HG02763 (cell line): ENCODE measurements at regions not wholly inside any gene's neighbourhood (a gene's known extent, or its start where the extent isn't known, plus 50 kb on each side); places are given as distances from the start of the nearest gene placed in this dataset.

ENCODE experiments used
- ATAC-seq: cut with Tn5 transposase; IDR thresholded peaks from one replicate; pipeline ENCODE4 v1.9.1; 2021; ENCODE audit warnings: mild to moderate bottlenecking, moderate library complexity; ENCODE audit not compliant: unreplicated experiment

- no peak for ATAC-seq
Observed at GRCh38 chr12:28601570-28602058, 411.4 kb downstream of the CCDC91 start.

GRCh38 chr12:28602786-28603185 is 412.5 kb downstream of the CCDC91 start:
- ATAC-seq: no peak

- no peak for ATAC-seq
Observed at GRCh38 chr12:28603239-28603638, 413.0 kb downstream of the CCDC91 start.

DNA sequence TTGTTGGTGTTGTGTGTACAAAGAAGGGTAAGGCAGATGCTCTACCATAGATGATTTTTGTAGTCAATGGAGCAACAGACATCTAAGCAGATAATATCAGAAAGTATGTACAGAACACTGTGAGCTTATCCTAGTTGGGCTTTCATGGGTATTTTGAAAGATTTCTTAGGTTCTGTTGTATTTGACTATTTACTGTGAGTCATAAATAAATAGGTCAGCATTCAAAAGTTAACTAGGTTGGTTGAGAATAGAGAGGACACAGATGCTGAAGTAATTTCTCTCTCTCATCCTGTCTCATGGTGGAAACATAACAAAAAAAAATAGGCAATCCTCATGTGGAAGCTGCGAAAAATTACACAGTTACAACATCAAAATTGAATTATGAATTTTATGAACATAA is 413.5 kb downstream of the CCDC91 start:
- no peak for ATAC-seq

DNA sequence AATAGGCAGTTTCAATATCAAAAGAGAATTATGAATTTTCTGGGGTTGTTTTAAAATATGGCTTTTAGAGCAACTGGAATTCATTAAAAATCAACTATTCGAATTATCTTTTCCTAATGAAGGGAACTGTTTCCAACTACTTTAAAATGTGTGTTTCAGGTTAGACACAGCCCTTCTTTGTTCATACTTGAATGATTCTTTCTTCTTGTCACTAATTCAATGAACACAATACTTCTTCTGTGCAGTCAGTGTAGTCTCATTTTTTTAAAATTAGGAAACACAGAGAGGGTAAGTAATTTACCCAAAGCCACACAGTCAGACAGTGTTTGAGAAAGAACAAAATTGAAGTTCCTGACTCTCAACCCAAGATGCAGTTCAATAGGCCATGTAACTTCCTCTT is 414.0 kb downstream of the CCDC91 start:
- ATAC-seq: no peak

GRCh38 chr12:28606967-28607557 is 416.8 kb downstream of the CCDC91 start:
- no peak for ATAC-seq

- ATAC-seq: no peak
Observed at GRCh38 chr12:28610401-28611114, 420.3 kb downstream of the CCDC91 start.

- ATAC-seq: no peak
Observed at GRCh38 chr12:28611115-28611435, 420.8 kb downstream of the CCDC91 start.

DNA sequence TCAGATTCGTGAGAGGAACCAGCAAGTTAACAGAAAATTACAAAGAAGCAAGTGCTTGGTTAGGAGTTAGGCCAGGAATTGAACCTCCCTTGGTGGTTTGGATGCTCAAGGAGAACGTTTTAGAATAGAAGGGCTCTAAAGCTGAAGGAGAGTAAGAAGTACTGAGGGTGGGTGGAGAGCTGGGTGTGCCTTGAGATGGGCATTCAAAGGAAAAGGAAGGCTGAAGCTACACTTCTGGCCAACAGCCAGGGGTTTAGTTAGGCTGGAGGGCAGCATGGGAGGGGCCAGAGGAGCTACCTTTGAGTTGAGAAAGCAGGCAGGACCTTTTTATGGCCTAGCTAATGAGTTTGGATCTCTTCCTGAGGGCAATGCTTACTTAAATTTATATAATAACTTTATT is 421.2 kb downstream of the CCDC91 start:
- ATAC-seq: no peak

DNA sequence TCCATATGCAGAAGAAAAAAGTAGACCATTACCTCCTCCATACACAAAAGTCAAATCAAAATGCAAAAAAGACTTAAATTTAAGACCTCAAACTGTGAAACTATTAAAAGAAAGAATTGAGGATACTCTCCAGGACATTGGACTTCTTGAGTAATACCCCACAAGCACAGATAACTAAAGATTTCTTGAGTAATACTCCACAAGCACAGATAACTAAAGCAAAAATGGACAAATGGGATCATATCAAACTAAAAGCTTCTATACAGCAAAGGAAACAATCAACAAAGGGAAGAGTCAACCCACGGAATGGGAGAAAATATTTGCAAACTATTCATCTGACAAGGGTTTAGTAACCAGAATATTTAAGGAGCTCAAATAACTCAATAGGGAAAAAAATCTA is 427.9 kb downstream of the CCDC91 start:
- ATAC-seq: no peak

DNA sequence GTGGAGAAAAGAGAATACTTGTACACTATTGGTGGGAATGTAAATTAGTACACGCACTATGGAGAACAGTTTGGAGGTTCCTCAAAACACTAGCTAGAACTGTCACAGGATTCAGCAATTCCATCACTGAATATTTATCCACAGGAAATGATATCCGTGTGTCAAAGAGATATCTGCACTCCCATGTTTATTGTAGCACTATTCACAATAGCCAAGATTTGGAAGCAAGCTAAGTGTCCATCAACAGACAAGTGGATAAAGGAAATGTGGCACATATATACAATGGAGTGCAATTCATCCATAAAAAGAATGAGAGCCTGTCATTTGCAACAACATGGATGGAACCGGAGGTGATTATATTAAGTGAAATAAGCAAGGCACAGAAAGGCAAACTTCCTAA is 428.5 kb downstream of the CCDC91 start:
- no peak for ATAC-seq

- no peak for ATAC-seq
Observed at GRCh38 chr12:28620281-28620680, 430.0 kb downstream of the CCDC91 start.

DNA sequence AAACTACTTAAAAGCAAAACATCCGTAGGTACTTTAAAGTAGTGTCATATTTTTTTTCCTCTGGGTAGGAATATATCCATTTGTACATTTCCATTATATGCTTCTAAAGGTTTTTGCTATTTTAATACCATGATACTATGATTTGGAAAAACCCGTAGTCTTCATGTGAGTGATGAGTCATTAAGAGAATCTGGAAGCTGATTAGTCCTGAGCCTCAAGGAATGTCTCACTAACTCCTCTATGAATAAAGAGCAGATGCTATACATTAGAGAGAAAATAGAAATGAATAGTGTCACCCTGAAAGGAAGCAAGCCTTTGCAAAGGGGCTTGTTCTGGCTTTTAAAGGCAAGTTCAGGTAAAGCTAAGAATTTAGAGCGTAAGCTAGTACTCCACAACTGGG is 432.1 kb downstream of the CCDC91 start:
- ATAC-seq: no peak

DNA sequence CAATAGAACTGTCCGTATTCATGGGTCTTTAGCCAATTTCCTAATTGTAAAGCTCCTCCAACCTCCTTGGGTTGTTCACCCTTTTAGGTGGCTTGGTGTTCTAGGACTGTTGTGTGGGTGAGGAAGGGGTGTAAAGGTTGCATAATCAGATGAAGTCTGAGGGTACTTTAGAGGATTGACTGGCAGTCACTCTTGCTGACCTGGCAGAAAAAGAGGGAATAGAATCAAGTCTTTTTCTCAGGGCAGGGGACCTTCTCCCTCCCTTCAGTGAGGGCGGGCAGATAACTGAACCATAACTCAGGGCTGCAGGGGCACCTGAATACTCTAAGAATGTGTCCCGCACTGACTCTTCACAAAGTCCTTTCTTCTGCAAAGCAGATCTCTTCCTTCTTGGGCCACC is 436.2 kb downstream of the CCDC91 start:
- ATAC-seq: no peak

GRCh38 chr12:28629691-28630090 is 439.4 kb downstream of the CCDC91 start:
- ATAC-seq: no peak

DNA sequence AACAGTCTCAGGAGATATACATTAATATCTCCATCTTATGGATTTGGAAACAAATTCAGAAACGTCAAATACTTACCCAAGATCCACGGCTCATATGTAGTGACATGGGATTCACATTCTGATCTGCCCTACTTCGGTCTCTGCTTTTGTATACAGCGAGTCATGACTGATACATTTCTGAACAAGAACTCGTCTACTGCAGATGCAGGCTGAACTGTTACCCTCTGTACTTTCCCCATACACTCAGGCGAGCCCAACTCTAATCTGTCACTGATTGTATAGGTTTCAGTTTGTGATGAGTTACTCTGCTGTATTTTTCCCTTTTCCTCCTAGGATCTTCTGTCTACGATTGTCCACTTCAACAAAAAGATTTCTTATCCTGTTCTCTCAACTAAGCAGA is 441.6 kb downstream of the CCDC91 start:
- no peak for ATAC-seq

GRCh38 chr12:28640519-28640918 is 450.3 kb downstream of the CCDC91 start:
- ATAC-seq: no peak

- no peak for ATAC-seq
Observed at GRCh38 chr12:28645436-28645835, 455.2 kb downstream of the CCDC91 start.

DNA sequence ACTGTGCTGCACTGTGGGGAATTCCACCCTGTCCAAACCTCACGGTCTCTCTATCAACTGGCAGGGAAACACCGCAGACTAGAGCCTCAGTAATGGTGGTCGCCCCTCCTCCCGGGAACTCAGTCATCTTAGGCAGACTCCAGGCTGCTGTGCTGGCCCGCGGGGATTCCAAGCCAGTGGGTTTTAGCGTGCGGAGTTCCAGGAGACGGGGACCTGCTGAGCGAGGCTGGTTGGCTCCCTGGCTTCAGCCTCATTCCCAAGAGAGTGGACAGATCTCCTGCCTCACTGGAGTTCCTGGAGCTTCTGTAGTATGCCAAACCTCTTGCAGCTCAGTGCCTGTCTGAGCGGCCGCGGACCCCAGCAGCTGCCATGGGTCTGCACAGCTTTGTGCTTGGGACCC is 455.6 kb downstream of the CCDC91 start:
- ATAC-seq: no peak

- no peak for ATAC-seq
Observed at GRCh38 chr12:28650906-28651305, 460.6 kb downstream of the CCDC91 start.

DNA sequence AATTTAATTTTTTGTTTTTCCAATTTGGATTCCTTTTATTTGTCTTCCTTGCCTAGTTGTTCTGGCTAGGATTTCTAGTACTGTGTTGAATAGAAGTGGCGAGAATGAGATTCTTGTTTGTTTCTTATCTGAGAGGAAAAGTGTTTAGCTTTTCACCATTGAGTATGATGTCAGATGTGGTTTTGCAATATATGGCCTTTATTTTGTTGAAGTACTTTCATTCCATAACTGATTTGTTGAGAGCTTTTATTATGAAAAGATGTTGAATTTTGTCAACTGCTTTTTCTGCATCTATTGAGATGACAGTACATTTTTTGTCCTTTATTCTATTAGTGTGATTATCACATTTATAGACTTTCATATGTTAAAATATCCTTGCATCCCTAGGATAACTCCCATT is 462.0 kb downstream of the CCDC91 start:
- no peak for ATAC-seq

DNA sequence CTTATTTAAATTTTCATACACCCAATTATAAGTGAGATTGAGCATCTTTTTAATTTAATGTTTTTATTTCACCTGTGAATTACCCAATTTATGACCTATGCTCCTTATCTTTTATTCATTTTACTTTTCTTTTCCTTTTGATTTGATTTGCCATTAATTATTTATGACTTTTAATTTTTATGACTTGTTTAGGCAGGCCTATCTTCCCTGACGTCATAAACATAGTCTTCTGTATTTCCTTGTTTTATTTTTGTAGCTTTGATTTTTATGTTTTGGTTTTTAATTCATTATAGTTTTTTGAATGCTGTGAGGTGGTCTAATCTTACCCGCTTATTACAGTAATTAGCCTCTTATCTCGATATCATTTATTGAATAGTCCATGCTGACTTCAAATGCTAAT is 467.1 kb upstream of the FAR2 start:
- ATAC-seq: no peak

GRCh38 chr12:28683366-28683765 is 465.7 kb upstream of the FAR2 start:
- no peak for ATAC-seq
